Suprapubic skin (tissue), 3 donors: ENCODE measurements at regions not wholly inside any gene's neighbourhood (a gene's known extent, or its start where the extent isn't known, plus 50 kb on each side); places are given as distances from the start of the nearest gene placed in this dataset.

Experiments used
- CTCF ChIP-seq, 2 donors: fragments of 200-600 bp in 1 of 2; fragments of 450-650 bp in 1 of 2; sonication (generic) in 1 of 2; IDR thresholded peaks; one replicate each; pipeline ENCODE4 v1.5.1; 2016 to 2019; ENCODE audit warnings: antibody characterized with exemption in 2 of 2, mild to moderate bottlenecking in 1 of 2, moderate library complexity in 1 of 2
- POLR2A ChIP-seq, 2 donors: fragments of 450-650 bp; IDR thresholded peaks; one replicate each; pipeline ENCODE4 v1.6.1; 2017; ENCODE audit warnings: antibody characterized with exemption in 2 of 2, mild to moderate bottlenecking in 2 of 2, moderate library complexity in 2 of 2

DNA sequence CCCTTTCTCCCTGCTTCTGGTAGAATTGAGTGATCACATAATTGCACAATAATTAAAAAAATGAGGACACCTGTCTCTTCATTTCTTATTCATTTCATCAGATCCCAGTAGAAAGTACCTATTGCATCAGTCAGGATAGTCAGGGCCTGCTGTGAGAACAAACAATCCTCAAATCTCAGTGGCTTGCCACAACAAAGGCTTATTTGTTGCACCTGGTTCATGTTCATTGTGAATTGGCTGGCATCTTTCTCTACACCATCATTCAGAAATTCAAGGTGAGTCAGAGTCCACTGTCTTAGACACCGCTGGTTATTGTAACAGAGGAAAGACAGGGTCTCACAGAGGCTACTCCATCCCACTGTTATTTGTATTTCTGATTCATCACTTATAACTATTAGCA is 409.8 kb downstream of the STIM2 start:
- no peak for TF ChIP-seq CTCF (IDR thresholded peaks at IDR 0.05)
- TF ChIP-seq POLR2A (IDR thresholded peaks at IDR 0.05): no peak
